Progenitor cell of endocrine pancreas (in vitro differentiated cells): ENCODE measurements at regions not wholly inside any gene's neighbourhood (a gene's known extent, or its start where the extent isn't known, plus 50 kb on each side); places are given as distances from the start of the nearest gene placed in this dataset.

Experiments
- DNase-seq: peaks from one replicate; pipeline ENCODE4 v3.0.0; 2021; ENCODE audit warnings: low spot score; ENCODE audit not compliant: unreplicated experiment
- H3K27ac Mint-ChIP-seq: 2 replicates; pipeline ENCODE4 v1.8.0; 2021; ENCODE audit warnings: mild to moderate bottlenecking, moderate library complexity, mixed read lengths
- H3K27me3 Mint-ChIP-seq: 2 replicates; pipeline ENCODE4 v1.8.0; 2021; ENCODE audit warnings: mixed read lengths
- H3K36me3 Mint-ChIP-seq: 2 replicates; pipeline ENCODE4 v1.8.0; 2022; ENCODE audit warnings: mixed read lengths; ENCODE audit not compliant: insufficient read depth
- H3K4me1 Mint-ChIP-seq: 2 replicates; pipeline ENCODE4 v1.8.0; 2021; ENCODE audit warnings: low read depth, mixed read lengths
- H3K4me3 Mint-ChIP-seq: 2 replicates; pipeline ENCODE4 v1.8.0; 2021; ENCODE audit warnings: low read depth, mild to moderate bottlenecking, moderate library complexity, mixed read lengths
- H3K9me3 Mint-ChIP-seq: 2 replicates; pipeline ENCODE4 v1.8.0; 2021; ENCODE audit warnings: low read depth, mixed read lengths
- CTCF ChIP-seq: fragments of 200-600 bp; sonication (generic); IDR thresholded peaks from one replicate; pipeline ENCODE4 v1.5.0; 2021; ENCODE audit warnings: antibody characterized with exemption, mild to moderate bottlenecking; ENCODE audit not compliant: unreplicated experiment

GRCh38 chr12:132427999-132428935, 61.7 kb upstream of the FBRSL1 start:
- no peak for DNase-seq
- H3K9me3 Mint-ChIP-seq, result no peaks in the 10 kb centered on the region
- peaks cover 21% of the 10 kb centered on the region for H3K4me1 Mint-ChIP-seq
- H3K27me3 Mint-ChIP-seq, result peaks cover 56% of the 10 kb centered on the region
- no peaks in the 10 kb centered on the region for H3K36me3 Mint-ChIP-seq
- peak overlapping the region; percentile 69 for H3K27ac Mint-ChIP-seq
- peak; percentile 22 for TF ChIP-seq CTCF
- no peak overlapping the region for H3K4me3 Mint-ChIP-seq

DNA sequence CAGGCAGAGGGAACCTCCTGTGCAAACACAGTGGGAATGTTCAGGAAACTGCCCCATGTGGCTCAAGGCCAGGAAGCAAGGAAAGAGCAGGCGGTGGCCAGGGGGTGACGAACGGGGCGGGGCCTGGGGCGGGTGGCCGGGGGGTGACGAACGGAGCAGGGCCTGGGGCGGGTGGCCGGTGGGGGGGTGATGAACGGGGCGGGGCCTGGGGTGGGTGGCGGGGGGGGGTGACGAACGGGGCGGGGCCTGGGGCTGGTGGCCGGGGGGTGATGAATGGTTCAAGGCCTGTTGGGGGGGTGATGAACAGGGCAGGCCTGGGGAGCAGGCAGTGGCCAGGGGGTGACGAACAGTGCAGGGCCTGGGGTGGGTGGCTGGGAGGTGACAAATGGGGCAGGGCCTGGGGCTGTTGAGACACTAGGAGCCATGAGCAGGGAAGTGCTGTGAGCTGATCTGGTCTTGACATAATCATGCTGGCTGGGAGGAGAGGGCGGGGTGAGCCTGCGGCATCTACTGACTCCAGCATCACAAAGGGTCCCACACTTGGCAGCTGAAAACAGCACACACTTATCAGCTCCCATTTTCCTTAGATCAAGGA, 62.7 kb upstream of the FBRSL1 start:
- no peaks in the 10 kb centered on the region for H3K36me3 Mint-ChIP-seq
- H3K27ac Mint-ChIP-seq, result no peak overlapping the region
- no peak for DNase-seq
- TF ChIP-seq CTCF, result no peak
- no peak overlapping the region for H3K4me3 Mint-ChIP-seq
- H3K27me3 Mint-ChIP-seq, result peaks cover 62% of the 10 kb centered on the region
- H3K9me3 Mint-ChIP-seq, result no peaks in the 10 kb centered on the region
- H3K4me1 Mint-ChIP-seq, result peaks cover 21% of the 10 kb centered on the region

GRCh38 chr12:132426349-132427173, 63.4 kb upstream of the FBRSL1 start:
- Mint-ChIP-seq H3K36me3 (no peaks in the 10 kb centered on the region), H3K4me1 (peaks cover 21% of the 10 kb centered on the region), H3K9me3 (no peaks in the 10 kb centered on the region), H3K27ac (no peak overlapping the region), H3K27me3 (peaks cover 66% of the 10 kb centered on the region), H3K4me3 (no peak overlapping the region)
- TF ChIP-seq CTCF, result no peak
- DNase-seq, result no peak

GRCh38 chr12:132424811-132425210, 65.1 kb upstream of the FBRSL1 start:
- no peak for DNase-seq
- Mint-ChIP-seq H3K36me3 (no peaks in the 10 kb centered on the region), H3K9me3 (no peaks in the 10 kb centered on the region), H3K27me3 (peaks cover 75% of the 10 kb centered on the region), H3K4me1 (peaks cover 15% of the 10 kb centered on the region), H3K4me3 (no peak overlapping the region), H3K27ac (no peak overlapping the region)
- no peak for TF ChIP-seq CTCF
